NCI-H1694 (cell line): ENCODE measurements at regions not wholly inside any gene's neighbourhood (a gene's known extent, or its start where the extent isn't known, plus 50 kb on each side); places are given as distances from the start of the nearest gene placed in this dataset.

Experiments
- DNase-seq: peaks from one replicate; lab custom pipeline; 2025; lab: John Stamatoyannopoulos, UW

GRCh38 chr2:139949242-139949972 is 1169.2 kb upstream of the NXPH2 start:
- no peak for DNase-seq

DNA sequence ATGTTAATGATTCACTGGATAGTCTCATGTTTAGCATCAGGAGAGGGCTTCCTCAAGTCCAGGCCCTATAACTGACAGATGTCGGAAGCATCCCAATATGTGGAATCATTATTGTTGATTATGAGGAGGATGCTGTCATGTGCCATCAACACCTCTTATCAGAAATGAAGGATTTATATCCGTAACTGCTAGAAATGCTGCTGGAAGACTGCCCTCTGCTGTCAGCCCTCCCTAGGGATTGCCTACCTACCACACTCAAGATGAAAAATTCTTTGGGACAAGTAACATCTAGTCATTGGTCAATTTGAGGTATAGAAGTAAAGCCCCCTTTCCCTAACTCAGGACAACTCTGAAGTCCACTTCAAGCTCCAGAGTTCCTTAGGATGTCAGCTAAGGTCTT is 1166.5 kb upstream of the NXPH2 start:
- no peak for DNase-seq

DNA sequence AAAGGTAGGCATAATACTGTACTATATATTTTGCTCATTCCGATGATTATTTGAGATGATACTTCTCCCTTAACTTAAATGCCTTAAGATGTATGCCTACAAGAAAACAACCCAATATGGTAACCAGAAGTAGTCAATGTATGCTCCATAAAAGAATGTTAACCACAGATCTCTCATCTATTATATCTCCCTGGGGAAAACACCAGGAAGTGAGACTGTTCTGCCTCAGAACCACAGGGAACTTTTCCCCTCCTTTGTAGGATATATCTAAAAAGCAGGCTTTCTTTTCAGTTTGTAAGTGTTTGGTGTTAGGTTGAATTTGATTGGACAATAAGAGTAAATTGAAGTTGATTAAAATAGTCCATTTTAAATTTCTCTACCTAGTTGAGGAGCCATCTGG is 1160.5 kb upstream of the NXPH2 start:
- DNase-seq = no peak

DNA sequence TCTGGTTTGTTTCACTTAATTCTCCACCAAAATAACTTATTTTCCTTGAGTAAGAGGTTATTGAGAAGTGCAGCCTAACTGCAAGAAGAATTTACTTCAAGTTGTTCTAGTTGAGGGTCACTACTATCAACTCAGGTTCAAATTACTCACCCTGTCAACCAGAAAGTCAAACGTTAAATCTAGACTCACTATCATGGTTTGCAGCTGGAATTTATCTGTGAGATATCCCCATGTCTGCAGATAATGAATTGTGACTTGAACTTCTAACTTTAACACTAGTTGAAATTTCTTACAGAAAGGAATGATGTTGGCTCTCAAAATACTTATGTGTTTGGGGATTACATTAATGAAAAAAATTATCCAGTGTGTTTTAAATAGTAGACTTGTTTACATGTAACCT is 1145.7 kb upstream of the NXPH2 start:
- DNase-seq = no peak

DNA sequence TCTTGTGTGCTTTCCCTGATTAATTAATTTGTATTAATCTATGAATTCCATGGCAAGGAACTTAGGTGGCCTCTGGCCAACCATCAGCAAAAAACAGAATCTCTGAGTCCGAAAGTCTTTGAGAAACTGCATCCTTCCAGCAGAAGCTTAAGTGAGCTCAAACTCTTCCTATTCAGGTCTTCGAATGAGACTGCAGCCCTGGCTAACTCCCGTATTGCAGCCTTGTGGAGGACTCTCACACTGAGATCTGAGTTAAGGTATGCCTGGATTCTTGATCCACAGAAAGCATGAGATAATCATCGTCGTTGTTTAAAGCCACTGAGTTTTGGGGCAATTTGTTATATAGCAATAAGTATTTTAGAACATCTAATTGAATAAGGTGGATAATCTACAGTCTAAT is 1143.9 kb upstream of the NXPH2 start:
- DNase-seq = no peak

DNA sequence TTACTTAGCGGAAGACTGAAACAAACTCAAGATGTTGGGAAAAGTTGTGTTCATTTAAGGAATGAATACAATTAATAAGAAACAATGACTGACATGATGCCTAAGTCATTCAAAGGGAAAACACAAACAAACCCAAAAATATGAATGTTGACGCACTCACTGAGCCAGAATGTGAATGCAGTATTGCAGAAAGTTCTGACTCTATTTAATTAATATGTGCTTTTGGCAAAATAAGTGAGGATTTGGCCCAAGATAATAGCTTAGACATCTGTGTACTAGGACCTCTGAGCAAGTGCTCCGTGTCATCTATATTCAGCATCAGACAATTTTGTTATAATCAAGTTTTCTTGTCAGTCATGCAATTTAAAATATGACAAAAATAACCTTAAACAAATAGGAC is 1138.8 kb upstream of the NXPH2 start:
- no peak for DNase-seq

- DNase-seq = no peak
Observed at GRCh38 chr2:139917690-139918384, 1137.6 kb upstream of the NXPH2 start.

GRCh38 chr2:139916822-139917221 is 1136.6 kb upstream of the NXPH2 start:
- no peak for DNase-seq

DNA sequence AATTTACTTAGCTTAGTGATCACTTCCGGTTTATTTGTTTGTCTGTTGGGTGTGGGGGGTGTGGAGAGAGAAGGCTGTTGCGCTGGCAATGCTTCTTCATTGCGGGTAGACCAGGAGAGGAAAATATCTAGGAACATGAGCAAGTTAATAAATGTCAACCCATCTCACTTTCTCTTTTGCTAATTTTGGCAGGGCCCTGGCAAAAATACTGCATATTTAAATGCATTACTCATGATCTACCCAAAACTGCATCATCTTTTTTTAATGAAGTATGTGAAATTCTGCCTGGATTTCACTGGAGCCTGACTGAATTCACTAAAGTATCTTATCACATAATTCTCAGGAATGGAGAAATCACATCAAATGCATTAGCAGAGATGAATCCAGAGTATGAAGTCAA is 1131.0 kb upstream of the NXPH2 start:
- no peak for DNase-seq

DNA sequence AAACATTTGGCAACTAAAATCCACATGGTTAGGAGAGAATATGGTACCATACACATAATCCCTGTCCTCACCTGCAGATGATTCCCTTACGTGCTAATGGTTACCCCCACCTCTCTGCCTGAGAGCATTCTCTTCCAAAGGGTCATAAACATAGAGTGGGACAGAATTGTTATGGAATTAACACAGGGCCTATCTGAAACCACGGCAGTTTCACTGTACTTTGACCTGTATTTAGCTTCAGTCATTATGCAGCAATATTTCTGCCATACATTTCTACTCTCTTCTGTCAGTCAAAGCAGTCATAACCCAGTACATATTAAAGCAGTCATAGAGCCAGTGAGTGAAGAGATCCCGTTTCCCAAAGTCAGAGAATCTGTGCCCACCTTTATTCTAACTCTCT is 1128.9 kb upstream of the NXPH2 start:
- no peak for DNase-seq

GRCh38 chr2:139905624-139906023 is 1125.4 kb upstream of the NXPH2 start:
- DNase-seq = no peak

DNA sequence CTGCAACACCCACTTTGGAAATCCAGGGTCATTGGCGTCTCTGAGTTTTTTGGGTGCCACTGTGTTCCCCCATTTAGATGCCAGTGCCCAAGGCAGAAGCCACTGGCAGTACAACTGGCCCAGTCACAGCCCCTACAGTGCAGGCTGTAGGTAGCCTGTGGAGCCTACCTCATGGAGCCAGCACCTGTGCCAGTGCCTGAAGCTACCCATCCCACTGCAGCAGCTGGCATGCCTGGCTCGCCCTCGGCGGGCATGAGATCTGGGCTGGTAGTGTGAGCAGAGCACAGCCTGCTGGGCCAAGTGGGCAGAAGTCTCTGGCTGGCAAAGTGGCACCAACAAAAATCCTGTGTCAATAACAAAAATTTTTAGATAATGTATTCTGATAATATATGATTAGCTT is 1111.4 kb upstream of the NXPH2 start:
- DNase-seq = no peak

DNA sequence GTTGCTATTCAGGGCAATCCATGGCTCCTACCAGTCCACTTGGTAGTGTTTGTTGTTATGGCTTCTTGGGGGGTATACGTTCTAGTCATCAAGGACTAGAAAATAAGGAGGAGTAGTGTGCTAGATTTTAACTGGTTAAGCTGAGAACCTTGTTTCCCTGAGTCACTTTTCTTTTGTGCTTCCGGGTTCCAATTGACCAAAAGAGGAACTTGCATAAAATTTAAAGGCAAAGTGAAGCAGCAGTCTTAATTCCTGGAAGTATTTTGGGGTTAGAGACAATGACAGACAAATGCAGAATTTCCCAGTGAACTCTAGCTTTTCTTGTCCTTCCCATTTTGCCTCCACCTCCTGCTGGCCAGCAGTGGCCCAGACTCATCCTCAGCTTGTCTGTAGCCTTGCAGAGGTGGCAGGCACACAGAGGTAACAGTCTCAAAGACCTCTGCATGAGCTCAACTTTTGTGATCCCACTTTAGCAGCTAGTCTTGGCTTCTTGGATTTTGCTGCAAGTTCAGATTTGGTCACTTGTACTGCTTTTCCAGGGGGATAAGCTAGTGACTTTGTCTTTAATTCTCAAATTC is 1105.8 kb upstream of the NXPH2 start:
- DNase-seq = no peak

DNA sequence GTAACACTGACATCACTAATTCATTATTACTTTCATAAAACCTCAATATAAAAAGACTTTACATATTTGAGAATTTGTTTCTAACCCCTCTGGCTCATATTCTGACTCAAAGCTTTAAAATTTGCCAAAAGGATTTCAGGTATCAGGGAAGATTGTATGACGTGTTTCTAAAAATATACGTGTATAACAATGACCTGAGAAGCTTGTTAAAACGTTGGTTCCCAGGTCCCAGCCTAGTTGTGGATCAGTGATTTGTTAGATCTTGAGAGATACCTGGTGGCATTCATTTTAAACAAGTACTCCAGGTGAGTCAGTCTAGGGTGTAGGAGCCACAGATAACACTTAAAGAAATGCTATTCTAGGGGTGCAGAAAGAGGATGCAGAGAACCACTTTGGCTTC is 1096.8 kb upstream of the NXPH2 start:
- DNase-seq = no peak

DNA sequence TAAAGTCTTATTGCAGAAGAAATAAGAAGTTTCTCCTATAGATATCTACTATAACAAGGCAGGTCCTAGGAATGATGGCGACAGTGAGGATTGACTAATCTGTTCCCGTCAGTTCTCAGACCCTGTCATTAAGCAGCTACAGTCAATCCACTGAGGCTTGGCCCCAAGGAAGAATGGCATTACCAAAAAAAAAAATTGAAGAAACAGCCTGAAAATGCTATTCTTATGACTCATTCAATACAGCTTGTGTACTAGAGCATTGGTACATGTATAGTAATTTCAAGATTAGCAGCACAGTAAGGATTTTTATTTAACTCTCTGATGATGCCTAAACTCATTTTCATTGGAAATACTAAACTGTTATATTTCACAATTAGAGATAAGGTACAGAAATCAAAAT is 1096.1 kb upstream of the NXPH2 start:
- no peak for DNase-seq

DNA sequence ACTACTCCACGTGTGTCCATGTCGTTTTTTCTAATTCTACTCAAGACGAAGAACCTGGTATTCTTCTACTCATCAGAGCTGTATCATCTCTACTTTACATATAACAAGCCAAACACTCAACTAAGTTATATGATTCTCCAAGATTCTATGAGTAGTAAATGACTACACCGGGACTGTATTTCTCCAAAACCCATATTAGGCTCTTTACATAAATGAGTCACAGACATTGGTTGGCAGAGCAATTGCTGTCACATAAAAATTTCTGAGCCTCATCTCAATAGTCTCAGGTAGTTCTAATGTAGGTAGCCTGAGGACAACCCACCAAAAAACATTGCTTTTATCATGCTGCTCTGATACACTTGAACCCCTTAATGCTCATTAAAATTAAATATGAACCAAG is 1092.3 kb upstream of the NXPH2 start:
- DNase-seq = no peak

DNA sequence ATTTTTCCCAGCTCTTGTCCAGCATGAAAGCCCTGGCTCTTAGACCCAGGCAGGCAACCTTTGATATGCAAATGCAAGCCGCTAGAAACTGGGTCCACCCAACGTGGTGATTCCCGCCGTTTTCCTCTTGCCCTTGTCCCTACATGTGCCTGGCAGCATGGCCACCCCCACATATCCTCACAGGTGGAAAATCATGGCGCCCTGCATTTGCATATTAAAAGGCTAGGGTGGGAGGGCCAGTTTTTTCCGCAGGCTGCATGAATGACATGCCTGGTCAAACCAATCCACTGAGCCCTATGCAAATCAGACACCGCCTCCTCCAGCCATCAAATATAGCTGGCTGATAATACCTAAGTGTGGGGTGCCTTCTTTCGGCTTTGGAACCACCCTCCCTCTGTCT is 1091.8 kb upstream of the NXPH2 start:
- no peak for DNase-seq

DNA sequence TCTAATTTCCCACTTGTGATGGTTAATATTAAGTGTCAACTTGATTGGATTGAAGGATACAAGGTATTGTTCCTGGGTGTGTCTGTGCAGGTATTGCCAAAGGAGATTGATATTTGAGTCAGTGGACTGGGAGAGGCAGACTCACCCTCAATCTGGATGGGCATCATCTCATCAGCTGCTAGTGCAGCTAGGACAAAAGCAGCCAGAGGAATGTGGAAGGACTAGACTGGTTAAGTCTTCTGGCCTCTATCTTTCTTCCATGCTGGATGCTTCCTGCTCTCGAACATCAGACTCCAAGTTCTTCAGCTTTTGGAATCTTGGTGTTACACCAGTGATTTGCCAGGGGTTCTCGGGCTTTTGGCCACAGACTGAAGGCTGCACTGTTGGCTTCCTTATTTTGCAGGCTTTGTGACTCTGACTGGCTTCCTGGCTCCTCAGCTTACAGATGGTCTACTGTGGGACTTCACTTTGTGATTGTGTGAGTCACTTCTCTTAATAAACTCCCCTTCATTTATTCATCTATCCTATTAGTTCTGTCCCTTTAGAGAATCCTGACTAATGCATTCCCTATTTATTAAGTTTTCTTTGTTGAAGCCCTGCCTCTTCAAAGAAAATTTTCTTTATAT is 1087.5 kb upstream of the NXPH2 start:
- no peak for DNase-seq

DNA sequence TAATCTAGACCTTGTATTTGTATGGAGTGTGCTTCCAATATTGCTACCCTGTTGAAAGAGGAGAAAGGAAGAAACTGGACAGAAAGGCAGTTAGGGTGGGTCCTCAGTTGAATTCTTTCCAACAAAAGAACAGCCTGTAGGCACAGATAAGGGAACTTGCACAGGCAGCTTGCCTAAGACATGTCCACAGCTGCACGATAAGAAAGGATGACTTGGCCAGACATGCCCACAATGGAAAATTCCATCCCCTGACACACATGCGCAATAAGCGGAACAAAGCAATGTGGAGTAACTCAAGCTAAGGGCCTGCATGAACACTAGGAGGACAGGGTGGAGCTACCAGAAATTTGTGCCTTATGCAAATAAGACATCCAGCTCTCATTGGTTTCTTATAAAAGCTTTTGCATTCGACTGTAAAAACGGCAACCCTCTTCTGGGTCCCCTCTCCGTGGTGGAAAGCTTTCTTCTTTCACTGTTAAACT is 1084.7 kb upstream of the NXPH2 start:
- no peak for DNase-seq

GRCh38 chr2:139854769-139855483 is 1074.7 kb upstream of the NXPH2 start:
- DNase-seq = no peak

GRCh38 chr2:139850254-139850890 is 1070.2 kb upstream of the NXPH2 start:
- no peak for DNase-seq

GRCh38 chr2:139836769-139837168 is 1056.6 kb upstream of the NXPH2 start:
- no peak for DNase-seq
